ENCODE measurements at regions not wholly inside any gene's neighbourhood (a gene's known extent, or its start where the extent isn't known, plus 50 kb on each side); places are given as distances from the start of the nearest gene placed in this dataset.

DNA sequence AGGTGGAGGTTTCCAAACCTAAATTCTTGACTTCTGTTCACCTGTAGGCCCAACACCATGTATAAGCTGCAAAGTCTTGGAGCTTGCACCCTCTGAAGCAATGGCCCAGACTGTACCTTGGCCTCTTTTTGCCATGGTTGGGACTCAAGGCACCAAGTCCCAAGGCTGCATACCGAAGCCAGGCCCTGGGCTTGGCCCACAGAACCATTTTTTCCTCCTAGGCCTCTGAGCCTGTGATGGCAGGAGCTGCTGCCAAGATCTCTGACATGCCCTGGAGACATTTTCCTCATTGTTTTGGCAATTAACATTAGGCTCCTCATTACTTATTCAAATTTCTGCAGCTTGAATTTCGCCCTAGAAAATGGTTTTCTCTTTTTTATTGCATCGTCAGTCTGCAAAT is 297.9 kb downstream of the OXSM start:
- Histone ChIP-seq H3K79me2 (replicated peaks; ENCODE audit: insufficient read depth, low read length) (no peaks in the 10 kb centered on the region), H3K9ac (ENCODE audit: low read length) (no peak overlapping the region), H3K4me2 (ENCODE audit: low read length) (no peak overlapping the region), H3K4me3 (ENCODE audit: low read length) (no peak overlapping the region), H3K9me2 (ENCODE audit: insufficient read depth, low read length) (no peaks in the 10 kb centered on the region), H3K27me3 (ENCODE audit: insufficient read depth, low read depth, low read length) (no peaks in the 10 kb centered on the region), H3K9me3 (ENCODE audit: low read length) (no peaks in the 10 kb centered on the region), H3K27ac (ENCODE audit: low read length) (no peak overlapping the region), H3F3A (ENCODE audit: insufficient read depth, low read length, poor library complexity, severe bottlenecking) (no peaks in the 10 kb centered on the region), H2AFZ (ENCODE audit: low read depth, low read length) (no peak overlapping the region), H3K36me3 (ENCODE audit: insufficient read depth, low read length) (no peaks in the 10 kb centered on the region), H4K20me1 (ENCODE audit: insufficient read depth) (no peaks in the 10 kb centered on the region)
- TF ChIP-seq POLR2AphosphoS5 (IDR thresholded peaks at IDR 0.05): no peak
- no peak for TF ChIP-seq SMC3 (conservative IDR thresholded peaks at IDR 0.05; ENCODE audit: poor library complexity)
- TF ChIP-seq, protein P1, sequence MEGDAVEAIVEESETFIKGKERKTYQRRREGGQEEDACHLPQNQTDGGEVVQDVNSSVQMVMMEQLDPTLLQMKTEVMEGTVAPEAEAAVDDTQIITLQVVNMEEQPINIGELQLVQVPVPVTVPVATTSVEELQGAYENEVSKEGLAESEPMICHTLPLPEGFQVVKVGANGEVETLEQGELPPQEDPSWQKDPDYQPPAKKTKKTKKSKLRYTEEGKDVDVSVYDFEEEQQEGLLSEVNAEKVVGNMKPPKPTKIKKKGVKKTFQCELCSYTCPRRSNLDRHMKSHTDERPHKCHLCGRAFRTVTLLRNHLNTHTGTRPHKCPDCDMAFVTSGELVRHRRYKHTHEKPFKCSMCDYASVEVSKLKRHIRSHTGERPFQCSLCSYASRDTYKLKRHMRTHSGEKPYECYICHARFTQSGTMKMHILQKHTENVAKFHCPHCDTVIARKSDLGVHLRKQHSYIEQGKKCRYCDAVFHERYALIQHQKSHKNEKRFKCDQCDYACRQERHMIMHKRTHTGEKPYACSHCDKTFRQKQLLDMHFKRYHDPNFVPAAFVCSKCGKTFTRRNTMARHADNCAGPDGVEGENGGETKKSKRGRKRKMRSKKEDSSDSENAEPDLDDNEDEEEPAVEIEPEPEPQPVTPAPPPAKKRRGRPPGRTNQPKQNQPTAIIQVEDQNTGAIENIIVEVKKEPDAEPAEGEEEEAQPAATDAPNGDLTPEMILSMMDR (IDR thresholded peaks at IDR 0.05; ENCODE audit: poor library complexity, severe bottlenecking): no peak
- TF ChIP-seq TAF1 (IDR thresholded peaks at IDR 0.05; ENCODE audit: low read depth): no peak
- TF ChIP-seq MXI1 (conservative IDR thresholded peaks at IDR 0.05; ENCODE audit: poor library complexity, severe bottlenecking): no peak
- no peak for TF ChIP-seq EZH2 (IDR thresholded peaks at IDR 0.05; ENCODE audit: borderline replicate concordance, insufficient read depth, low read length, poor library complexity, severe bottlenecking)
- no peak for TF ChIP-seq RAD21 (conservative IDR thresholded peaks at IDR 0.05)
- no peak for TF ChIP-seq EP300 (conservative IDR thresholded peaks at IDR 0.05; ENCODE audit: poor library complexity, severe bottlenecking)
- TF ChIP-seq, protein P2, sequence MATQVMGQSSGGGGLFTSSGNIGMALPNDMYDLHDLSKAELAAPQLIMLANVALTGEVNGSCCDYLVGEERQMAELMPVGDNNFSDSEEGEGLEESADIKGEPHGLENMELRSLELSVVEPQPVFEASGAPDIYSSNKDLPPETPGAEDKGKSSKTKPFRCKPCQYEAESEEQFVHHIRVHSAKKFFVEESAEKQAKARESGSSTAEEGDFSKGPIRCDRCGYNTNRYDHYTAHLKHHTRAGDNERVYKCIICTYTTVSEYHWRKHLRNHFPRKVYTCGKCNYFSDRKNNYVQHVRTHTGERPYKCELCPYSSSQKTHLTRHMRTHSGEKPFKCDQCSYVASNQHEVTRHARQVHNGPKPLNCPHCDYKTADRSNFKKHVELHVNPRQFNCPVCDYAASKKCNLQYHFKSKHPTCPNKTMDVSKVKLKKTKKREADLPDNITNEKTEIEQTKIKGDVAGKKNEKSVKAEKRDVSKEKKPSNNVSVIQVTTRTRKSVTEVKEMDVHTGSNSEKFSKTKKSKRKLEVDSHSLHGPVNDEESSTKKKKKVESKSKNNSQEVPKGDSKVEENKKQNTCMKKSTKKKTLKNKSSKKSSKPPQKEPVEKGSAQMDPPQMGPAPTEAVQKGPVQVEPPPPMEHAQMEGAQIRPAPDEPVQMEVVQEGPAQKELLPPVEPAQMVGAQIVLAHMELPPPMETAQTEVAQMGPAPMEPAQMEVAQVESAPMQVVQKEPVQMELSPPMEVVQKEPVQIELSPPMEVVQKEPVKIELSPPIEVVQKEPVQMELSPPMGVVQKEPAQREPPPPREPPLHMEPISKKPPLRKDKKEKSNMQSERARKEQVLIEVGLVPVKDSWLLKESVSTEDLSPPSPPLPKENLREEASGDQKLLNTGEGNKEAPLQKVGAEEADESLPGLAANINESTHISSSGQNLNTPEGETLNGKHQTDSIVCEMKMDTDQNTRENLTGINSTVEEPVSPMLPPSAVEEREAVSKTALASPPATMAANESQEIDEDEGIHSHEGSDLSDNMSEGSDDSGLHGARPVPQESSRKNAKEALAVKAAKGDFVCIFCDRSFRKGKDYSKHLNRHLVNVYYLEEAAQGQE (IDR thresholded peaks at IDR 0.05; ENCODE audit: borderline replicate concordance): no peak

DNA sequence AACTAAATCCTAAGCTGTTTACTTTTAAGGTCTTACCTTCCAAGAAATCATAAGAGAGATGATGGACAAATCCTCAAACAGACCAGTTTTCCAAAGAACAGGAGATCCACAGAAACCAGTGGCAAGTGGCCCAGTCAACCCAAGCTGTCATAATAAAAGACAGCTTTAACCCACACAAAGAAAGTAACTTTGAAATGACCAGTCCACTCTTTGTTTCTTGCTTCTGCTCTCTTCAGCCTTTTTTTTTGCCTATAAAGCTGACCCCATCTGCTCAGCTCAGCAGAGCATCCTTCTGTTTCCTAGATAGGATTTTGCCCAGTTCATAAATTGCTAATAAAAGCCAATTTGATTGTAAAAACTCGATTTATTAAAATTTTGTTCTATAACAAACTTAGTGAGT is 299.4 kb downstream of the OXSM start:
- H3K4me3 ChIP-seq (ENCODE audit: low read length): no peak overlapping the region
- no peaks in the 10 kb centered on the region for H3K79me2 ChIP-seq (replicated peaks; ENCODE audit: insufficient read depth, low read length)
- no peak overlapping the region for H3K27ac ChIP-seq (ENCODE audit: low read length)
- no peak overlapping the region for H3K4me2 ChIP-seq (ENCODE audit: low read length)
- H3K36me3 ChIP-seq (ENCODE audit: insufficient read depth, low read length): no peaks in the 10 kb centered on the region
- no peak for TF ChIP-seq EP300 (conservative IDR thresholded peaks at IDR 0.05; ENCODE audit: poor library complexity, severe bottlenecking)
- H2AFZ ChIP-seq (ENCODE audit: low read depth, low read length): no peak overlapping the region
- H3K9me3 ChIP-seq (ENCODE audit: low read length): no peaks in the 10 kb centered on the region
- H3K27me3 ChIP-seq (ENCODE audit: insufficient read depth, low read depth, low read length): no peaks in the 10 kb centered on the region
- H3K9me2 ChIP-seq (ENCODE audit: insufficient read depth, low read length): no peaks in the 10 kb centered on the region
- H3K9ac ChIP-seq (ENCODE audit: low read length): no peak overlapping the region
- no peaks in the 10 kb centered on the region for H4K20me1 ChIP-seq (ENCODE audit: insufficient read depth)
- H3F3A ChIP-seq (ENCODE audit: insufficient read depth, low read length, poor library complexity, severe bottlenecking): no peaks in the 10 kb centered on the region

DNA sequence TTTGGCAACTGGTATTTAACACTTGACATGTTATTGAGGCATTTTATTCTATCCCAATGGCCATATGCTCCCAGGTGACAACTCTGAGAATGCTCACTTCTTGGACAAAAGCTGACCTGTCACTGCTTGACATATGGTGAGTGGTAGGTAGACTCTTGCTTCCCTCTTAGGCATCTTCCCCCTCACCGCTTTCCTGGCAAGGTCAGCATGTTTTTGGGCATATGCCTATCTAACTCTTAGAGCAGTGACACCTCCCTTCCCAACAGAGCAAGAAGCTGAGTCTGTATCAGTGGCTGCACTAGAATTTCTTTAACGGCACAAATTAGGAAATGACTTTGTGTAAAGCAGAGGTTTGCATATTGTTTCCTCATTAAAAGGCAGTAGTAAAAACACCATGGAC is 300.7 kb downstream of the OXSM start:
- H4K20me1 ChIP-seq (ENCODE audit: insufficient read depth): no peaks in the 10 kb centered on the region
- no peak overlapping the region for H3K4me3 ChIP-seq (ENCODE audit: low read length)
- H3K4me2 ChIP-seq (ENCODE audit: low read length): no peak overlapping the region
- no peak overlapping the region for H2AFZ ChIP-seq (ENCODE audit: low read depth, low read length)
- no peaks in the 10 kb centered on the region for H3K9me3 ChIP-seq (ENCODE audit: low read length)
- no peaks in the 10 kb centered on the region for H3K79me2 ChIP-seq (replicated peaks; ENCODE audit: insufficient read depth, low read length)
- no peak overlapping the region for H3K9ac ChIP-seq (ENCODE audit: low read length)
- H3K27ac ChIP-seq (ENCODE audit: low read length): no peak overlapping the region
- no peaks in the 10 kb centered on the region for H3K9me2 ChIP-seq (ENCODE audit: insufficient read depth, low read length)
- no peaks in the 10 kb centered on the region for H3K27me3 ChIP-seq (ENCODE audit: insufficient read depth, low read depth, low read length)
- no peaks in the 10 kb centered on the region for H3K36me3 ChIP-seq (ENCODE audit: insufficient read depth, low read length)
- TF ChIP-seq SMC3 (conservative IDR thresholded peaks at IDR 0.05; ENCODE audit: poor library complexity) (no peak), EZH2 (IDR thresholded peaks at IDR 0.05; ENCODE audit: borderline replicate concordance, insufficient read depth, low read length, poor library complexity, severe bottlenecking) (no peak), EP300 (conservative IDR thresholded peaks at IDR 0.05; ENCODE audit: poor library complexity, severe bottlenecking) (no peak), POLR2AphosphoS5 (IDR thresholded peaks at IDR 0.05) (no peak), MXI1 (conservative IDR thresholded peaks at IDR 0.05; ENCODE audit: poor library complexity, severe bottlenecking) (no peak), TAF1 (IDR thresholded peaks at IDR 0.05; ENCODE audit: low read depth) (no peak), RAD21 (conservative IDR thresholded peaks at IDR 0.05) (no peak)
- TF ChIP-seq, protein P2 (IDR thresholded peaks at IDR 0.05; ENCODE audit: borderline replicate concordance): no peak
- TF ChIP-seq, protein P1 (IDR thresholded peaks at IDR 0.05; ENCODE audit: poor library complexity, severe bottlenecking): no peak
- no peaks in the 10 kb centered on the region for H3F3A ChIP-seq (ENCODE audit: insufficient read depth, low read length, poor library complexity, severe bottlenecking)

Measured in neural cell (in vitro differentiated cells).